Gastrocnemius medialis (tissue), 4 donors: ENCODE measurements at regions not wholly inside any gene's neighbourhood (a gene's known extent, or its start where the extent isn't known, plus 50 kb on each side); places are given as distances from the start of the nearest gene placed in this dataset.

Experiments used
- POLR2A ChIP-seq, 2 donors: fragments of 450-650 bp; IDR thresholded peaks; one replicate each; pipeline ENCODE4 v1.6.1; 2017; ENCODE audit warnings: antibody characterized with exemption in 2 of 2, mild to moderate bottlenecking in 2 of 2, moderate library complexity in 2 of 2
- TF ChIP-seq, protein P1 (sequence below), 5 experiments: fragments of 450-650 bp in 3 of 5; fragments of 200-600 bp in 2 of 5; sonication (generic) in 2 of 5; IDR thresholded peaks in 4 of 5; conservative IDR thresholded peaks in 1 of 5; 1 replicate in 4 of 5; 2 replicates in 1 of 5; pipeline ENCODE4 v1.5.1; 2016 to 2019; ENCODE audit warnings: antibody characterized with exemption in 5 of 5, mild to moderate bottlenecking in 3 of 5, moderate library complexity in 3 of 5

DNA sequence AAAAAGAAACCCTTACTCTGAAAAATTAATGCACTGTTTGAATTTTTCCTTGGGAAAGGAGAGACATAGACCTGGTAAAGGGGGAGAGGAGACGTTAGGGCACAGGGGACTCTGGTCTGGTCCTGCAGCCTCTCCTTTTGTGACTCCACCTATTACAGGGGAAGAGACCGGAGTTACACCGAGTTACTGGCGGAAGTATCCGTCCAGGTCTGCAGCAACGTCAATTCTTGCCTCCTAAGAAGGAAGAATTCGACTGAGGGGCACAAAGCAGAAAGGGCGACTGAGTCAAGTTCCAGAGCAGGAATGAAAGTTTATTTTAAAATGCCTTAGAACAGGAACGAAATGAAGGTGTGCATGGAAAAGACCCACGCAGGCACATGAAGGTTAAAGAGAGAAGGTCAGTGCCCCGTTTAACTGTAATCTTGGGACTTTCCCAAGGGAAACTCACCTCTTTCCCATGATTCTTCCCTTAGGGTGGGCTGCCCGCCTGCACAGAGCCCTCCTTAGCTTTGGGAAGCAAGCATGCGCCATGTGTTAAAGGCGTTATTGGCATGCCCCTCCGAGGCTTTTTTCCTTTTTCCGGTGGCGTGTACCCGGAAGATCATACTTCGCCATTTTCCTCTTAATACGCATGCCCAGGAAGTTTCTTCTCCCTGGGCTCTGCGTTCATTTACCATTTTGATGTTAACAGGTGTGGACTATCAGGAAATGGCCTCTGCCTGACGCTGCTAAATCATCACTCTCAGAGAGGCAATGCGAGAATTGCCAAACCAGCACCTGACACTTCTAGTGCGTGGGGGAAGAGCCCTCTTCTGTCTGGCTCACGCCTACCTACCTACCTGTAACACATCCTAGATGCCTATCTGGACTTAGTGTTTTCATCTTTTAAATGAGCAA is 409.6 kb upstream of the PAPPA start:
- TF ChIP-seq, protein P1, sequence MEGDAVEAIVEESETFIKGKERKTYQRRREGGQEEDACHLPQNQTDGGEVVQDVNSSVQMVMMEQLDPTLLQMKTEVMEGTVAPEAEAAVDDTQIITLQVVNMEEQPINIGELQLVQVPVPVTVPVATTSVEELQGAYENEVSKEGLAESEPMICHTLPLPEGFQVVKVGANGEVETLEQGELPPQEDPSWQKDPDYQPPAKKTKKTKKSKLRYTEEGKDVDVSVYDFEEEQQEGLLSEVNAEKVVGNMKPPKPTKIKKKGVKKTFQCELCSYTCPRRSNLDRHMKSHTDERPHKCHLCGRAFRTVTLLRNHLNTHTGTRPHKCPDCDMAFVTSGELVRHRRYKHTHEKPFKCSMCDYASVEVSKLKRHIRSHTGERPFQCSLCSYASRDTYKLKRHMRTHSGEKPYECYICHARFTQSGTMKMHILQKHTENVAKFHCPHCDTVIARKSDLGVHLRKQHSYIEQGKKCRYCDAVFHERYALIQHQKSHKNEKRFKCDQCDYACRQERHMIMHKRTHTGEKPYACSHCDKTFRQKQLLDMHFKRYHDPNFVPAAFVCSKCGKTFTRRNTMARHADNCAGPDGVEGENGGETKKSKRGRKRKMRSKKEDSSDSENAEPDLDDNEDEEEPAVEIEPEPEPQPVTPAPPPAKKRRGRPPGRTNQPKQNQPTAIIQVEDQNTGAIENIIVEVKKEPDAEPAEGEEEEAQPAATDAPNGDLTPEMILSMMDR (IDR thresholded peaks at IDR 0.05 in 4 of 5, conservative IDR thresholded peaks at IDR 0.05 in 1 of 5), result no peak
- TF ChIP-seq POLR2A (IDR thresholded peaks at IDR 0.05), result no peak
